22Rv1 (cell line): ENCODE measurements at regions not wholly inside any gene's neighbourhood (a gene's known extent, or its start where the extent isn't known, plus 50 kb on each side); places are given as distances from the start of the nearest gene placed in this dataset.

Experiments
- ZFX ChIP-seq: fragments of 450-650 bp; IDR thresholded peaks from 2 replicates; pipeline ENCODE4 v1.6.1; 2017; ENCODE audit warnings: antibody characterized with exemption, borderline replicate concordance
- TF ChIP-seq, protein P1 (sequence below): fragments of 450-650 bp; IDR thresholded peaks from 2 replicates; pipeline ENCODE4 v1.5.1; 2017; ENCODE audit warnings: mild to moderate bottlenecking

DNA sequence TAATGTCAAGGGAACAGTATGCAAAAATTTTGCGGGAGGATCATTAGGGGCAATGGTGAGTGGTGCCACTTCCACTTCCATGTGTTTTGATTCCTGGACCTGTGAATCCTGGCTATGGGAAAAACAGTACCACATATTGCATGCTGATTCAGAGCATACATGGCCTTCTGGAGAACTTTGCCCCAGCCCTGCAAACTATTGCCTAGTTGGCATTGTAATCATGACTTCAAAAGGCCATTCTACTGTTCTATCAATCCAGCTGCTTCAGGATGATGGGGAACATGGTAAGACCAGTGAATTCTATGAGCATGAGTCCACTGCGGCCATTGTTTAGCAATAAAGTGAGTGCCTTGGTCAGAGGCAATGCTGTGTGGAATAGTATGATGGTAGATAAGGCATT, 75.3 kb upstream of the ZC3H15 start:
- TF ChIP-seq, protein P1, sequence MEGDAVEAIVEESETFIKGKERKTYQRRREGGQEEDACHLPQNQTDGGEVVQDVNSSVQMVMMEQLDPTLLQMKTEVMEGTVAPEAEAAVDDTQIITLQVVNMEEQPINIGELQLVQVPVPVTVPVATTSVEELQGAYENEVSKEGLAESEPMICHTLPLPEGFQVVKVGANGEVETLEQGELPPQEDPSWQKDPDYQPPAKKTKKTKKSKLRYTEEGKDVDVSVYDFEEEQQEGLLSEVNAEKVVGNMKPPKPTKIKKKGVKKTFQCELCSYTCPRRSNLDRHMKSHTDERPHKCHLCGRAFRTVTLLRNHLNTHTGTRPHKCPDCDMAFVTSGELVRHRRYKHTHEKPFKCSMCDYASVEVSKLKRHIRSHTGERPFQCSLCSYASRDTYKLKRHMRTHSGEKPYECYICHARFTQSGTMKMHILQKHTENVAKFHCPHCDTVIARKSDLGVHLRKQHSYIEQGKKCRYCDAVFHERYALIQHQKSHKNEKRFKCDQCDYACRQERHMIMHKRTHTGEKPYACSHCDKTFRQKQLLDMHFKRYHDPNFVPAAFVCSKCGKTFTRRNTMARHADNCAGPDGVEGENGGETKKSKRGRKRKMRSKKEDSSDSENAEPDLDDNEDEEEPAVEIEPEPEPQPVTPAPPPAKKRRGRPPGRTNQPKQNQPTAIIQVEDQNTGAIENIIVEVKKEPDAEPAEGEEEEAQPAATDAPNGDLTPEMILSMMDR: no peak
- TF ChIP-seq ZFX: no peak
